GM20431 (cell line): ENCODE measurements at regions not wholly inside any gene's neighbourhood (a gene's known extent, or its start where the extent isn't known, plus 50 kb on each side); places are given as distances from the start of the nearest gene placed in this dataset.
"Not testable (repeated sequence)": the region's sequence is repeated elsewhere in the genome, so short reads cannot be mapped to it uniquely, and the experiment has no call there.

Experiments
- in situ Hi-C: fragments of 300-500 bp; cut with MseI, MboI; formaldehyde crosslinking; loops from one replicate; pipeline ENCODE4 v1.15.0; 2020; ENCODE audit warnings: low sequenced_read_pairs; ENCODE audit not compliant: unreplicated experiment

- in situ Hi-C loops = no loop called here
Observed at GRCh38 chr2:48204750-48205136, 109.7 kb upstream of the FOXN2 start.

DNA sequence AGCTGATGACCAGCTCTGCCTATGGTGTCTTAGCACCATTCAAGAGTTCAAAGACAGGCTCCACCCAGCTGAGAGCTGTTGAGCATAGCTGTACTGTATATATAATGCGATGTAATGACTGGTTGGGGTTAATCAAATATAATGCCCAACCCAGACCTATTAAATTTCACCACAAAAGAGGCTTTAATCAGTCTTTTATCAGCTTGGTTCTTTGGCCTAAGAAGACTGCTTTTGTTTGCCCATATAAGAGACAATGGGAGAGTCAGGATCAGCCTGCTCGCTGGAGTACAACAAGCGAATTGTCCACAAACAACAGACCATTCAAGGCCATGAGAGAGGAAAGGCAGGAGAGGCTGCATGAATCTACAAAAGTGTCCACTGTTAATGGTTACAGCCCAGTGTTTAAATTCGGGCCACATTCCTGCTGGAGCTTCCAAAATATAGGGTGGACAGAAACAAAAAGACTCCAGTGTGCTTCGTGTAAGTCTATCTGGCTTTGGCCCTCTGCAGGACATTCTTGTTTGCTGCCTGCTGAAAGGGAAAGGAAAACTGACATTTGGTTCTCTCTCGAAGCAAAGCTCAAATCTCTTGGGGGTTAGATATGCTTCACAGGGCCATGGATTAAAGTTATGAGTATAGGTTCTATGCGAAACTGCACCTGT is 109.2 kb upstream of the FOXN2 start:
- in situ Hi-C loops = no loop called here

DNA sequence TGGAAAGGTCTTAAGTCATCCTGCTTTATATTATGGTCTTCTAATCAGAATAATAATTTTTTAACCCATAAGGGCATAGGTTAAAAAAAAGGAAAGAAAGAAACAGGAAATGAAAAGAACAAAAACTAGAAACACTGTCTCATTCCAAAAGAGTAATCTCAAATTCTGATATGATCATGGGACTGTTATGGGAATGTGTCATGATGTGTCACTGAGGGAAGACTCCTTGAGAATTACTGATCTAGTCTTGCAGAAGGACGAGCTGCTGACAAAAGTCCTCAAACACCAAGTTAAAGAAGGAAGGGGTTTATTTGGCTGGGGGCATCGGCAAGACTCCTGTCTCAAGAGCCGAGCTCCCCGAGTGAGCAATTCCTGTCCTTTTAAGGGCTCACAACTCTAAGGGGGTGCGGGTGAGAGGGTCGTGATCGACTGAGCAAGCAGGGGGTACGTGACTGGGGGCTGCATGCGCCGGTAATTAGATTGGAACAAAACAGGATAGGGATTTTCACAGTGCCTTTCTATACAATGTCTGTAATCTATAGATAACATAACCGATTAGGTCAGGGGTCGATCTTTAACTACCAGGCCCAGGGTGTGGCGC is 108.3 kb upstream of the FOXN2 start:
- in situ Hi-C loops = not testable (repeated sequence)

DNA sequence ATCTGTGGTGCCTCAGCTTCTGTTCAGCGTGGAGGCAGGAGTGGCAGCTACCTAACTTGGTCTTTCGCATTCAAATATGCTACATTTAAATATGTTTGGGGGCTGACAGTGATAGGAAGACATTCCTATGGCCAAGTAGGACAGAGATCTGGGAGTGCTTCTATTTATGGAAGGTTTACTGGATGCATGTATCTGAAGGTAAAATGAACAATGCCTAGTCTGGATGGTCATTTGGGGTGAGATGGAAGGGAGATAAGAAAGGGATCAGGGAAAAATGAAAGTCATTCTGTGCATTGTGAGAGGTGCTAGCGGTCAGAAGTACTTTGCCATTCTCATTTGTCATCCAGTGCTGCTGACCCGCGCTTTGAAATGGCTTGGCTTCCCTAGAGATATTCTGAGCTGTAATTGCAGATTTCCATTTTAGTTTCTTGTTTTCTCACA is 107.3 kb upstream of the FOXN2 start:
- in situ Hi-C loops = no loop called here

- in situ Hi-C loops = no loop called here
Observed at GRCh38 chr2:48207851-48208250, 106.6 kb upstream of the FOXN2 start.

GRCh38 chr2:48209214-48209885 is 105.1 kb upstream of the FOXN2 start:
- in situ Hi-C loops = no loop called here

DNA sequence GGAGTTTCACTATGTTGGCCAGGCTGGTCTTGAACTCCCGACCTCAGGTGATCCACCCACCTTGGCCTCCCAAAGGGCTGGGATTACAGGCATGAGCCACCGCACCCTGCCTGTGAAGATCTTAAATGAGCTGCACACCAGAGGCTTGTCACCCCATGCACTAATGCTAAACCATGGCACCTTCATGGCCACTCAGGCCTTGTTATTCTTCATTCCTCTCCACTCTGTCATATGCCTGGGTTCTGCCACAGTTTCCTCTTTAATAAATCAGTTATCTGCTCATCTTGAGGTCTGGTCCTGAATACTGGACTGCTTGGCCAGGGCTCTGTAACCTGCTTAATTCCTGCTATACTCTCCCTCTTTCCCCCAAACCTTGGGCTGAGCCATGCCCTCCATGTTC is 104.3 kb upstream of the FOXN2 start:
- in situ Hi-C loops = no loop called here

DNA sequence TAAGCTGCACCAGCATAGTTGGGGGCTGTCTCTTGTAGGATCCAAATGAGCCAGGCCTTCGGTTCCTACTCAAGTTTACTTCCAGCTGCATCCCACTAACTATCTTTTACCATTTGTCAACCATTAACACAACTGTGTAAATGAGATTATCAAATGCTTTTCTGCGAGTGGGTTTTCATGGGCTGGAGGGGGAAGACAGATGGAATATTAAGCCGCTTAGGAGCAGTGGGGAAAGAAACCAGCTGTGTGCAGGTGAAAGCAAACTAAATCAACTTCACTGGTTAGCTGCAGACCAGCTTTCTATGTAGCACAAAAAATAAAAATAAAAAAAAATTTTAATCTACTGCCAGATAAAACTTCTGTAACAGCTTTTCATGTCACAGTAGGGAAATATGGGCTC is 100.8 kb upstream of the FOXN2 start:
- in situ Hi-C loops = no loop called here

GRCh38 chr2:48218169-48218568 is 96.3 kb upstream of the FOXN2 start:
- in situ Hi-C loops = no loop called here

GRCh38 chr2:48219234-48219554 is 95.3 kb upstream of the FOXN2 start:
- in situ Hi-C loops = no loop called here

DNA sequence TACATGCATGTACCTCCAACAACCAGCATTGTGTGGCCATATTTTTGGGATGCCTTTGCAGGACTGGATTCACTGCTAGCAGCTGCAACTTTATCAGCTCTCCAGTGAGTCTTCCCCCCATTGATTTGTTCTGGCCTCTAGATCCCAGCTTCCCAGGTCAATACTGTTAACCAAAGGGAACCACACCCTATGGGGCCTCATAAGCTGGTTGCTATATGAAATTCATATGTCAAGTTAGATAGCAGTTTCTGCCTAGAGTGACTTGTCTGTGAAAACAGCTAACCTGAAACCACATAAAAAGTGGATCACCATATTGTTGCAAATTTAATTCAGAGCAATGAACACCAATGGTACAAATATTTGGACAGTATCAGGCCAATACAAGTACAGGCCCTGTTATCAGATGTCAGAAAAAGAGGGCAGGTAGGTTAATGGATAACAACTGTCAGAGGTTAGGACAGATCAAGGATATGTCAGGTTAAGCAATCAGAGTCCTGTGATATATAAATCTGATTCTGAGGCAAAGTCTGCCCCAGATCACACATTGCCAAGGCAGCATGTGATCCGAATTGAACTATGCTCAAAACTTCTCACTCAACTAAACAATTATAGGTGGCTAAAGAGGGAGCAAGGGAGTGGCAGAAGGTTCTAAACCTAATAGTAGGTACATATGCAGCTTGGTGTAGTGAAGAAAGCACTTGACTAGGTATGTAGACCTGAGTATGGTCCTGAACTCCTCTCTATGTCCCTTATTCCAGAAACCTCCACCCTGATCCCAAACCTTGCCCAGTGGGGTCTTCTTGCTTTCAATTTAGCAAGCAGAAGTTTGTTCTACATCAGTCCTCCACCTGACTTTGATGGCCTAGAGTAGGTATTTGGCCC is 94.7 kb upstream of the FOXN2 start:
- in situ Hi-C loops = no loop called here

DNA sequence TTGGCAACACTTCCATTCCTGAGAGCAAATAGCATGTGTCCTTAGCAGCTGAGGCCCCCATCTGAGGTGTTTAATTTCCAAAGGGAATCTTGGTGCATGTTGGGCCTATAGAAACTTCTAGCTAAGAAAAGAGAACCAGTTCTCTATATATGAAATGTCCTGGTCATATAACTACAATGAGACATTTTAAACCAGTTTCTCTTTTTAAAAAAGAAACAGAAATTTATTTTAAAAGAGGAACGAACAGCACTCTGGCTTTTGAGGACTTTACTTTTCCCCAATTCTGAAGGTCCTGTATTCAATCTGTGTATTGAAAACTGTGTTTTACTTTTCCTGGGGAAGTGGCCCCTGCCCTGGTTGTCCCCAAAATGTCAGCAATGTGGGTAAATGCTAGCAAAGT is 94.0 kb upstream of the FOXN2 start:
- in situ Hi-C loops = no loop called here

DNA sequence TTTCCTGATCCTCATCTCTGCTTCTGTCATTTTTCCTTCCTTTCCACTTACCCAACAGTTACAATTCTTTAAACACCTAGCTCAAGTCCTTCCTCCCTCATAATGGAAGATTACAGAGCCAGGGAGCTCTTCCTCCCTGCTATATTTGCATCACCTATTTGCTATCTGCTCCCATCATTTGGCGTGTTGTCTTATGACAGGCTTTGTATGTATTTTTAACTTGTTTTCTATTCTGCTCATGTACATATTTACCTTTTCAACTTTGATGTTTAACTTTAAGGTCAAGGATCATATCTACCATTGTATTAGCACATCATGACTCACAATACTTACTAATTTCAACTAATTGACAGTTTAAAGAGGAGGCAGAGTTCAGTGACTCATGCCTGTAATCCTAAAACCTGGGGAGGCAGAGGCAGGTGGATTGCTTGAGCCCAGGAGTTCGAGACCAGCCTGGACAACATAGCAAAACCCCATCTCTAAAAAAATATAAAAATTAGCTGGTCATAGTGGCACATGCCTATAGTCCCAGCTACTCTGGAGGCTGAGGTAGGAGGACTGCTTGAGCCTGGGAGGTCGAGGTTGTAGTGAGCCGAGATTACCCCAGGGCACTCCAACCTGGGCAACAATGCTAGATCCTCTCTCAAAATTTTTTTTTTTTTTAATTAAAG is 92.5 kb upstream of the FOXN2 start:
- in situ Hi-C loops = no loop called here

GRCh38 chr2:48227617-48228344 is 86.7 kb upstream of the FOXN2 start:
- in situ Hi-C loops = no loop called here

DNA sequence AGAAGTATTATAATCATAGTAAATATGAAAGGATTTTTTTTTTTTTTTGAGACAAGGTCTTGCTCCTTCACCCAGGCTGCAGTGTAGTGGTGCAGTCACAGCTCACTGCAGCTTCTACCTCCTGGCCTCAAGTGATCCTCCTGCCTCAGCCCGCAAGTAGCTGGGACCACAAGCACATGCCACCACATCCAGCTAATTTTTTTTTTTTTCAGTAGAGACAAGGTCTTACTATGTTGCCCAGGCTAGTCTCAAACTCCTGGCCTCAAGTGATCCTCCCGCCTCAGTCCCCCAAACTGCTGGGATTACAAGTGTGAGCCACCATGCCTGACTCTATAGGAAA is 86.2 kb upstream of the FOXN2 start:
- in situ Hi-C loops = no loop called here

- in situ Hi-C loops = no loop called here
Observed at GRCh38 chr2:48229063-48229462, 85.4 kb upstream of the FOXN2 start.

DNA sequence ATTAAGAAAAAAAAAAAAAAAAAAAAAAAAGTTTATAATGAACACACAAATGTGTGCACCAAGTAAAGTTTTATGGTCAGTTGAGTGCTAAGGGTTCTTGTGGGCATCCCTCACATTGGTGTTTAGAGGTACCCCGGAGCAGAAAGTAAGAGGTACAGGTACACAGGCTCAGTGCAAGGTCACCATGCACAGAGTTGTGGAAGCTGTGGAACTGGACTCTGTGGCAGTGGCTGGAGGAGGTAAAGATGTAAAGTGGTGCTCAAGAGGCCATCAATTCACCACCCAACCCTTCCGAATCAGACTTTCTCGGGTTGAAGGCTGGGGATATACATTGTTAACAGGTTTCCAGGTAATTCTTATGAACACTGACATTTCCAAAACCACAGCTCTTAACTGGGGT is 83.6 kb upstream of the FOXN2 start:
- in situ Hi-C loops = no loop called here

DNA sequence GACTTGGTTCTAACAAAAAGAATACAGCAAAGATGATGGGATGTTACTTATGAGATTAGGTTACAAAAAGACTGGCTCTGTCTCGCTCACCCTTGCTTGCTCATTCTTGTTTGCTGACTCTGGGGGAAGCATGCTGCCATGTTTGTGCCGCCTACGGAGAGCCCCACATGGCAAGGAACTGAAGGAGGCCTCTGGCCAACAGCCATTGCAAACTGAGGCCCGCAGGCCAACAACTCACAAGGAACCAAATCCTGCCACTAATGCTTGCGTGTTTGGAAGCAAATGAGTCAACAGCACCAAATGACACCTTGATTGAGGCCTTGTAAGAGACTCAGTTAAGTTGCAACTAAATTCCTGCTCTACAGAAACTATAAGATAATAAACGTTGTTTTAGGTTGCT is 82.1 kb upstream of the FOXN2 start:
- in situ Hi-C loops = no loop called here

GRCh38 chr2:48233005-48233404 is 81.5 kb upstream of the FOXN2 start:
- in situ Hi-C loops = no loop called here

- in situ Hi-C loops = not testable (repeated sequence)
Observed at GRCh38 chr2:48233824-48234223, 80.7 kb upstream of the FOXN2 start.
